SH-SY5Y (cell line): ENCODE measurements at regions not wholly inside any gene's neighbourhood (a gene's known extent, or its start where the extent isn't known, plus 50 kb on each side); places are given as distances from the start of the nearest gene placed in this dataset.
A peak's percentile ranks its signal among the peaks of the same experiment; 100 is the strongest.

Experiments used
- GATA2 ChIP-seq: IDR thresholded peaks from 2 replicates; pipeline ENCODE4 v1.6.1; 2011; ENCODE audit warnings: mild to moderate bottlenecking, low read depth, low read length
- GATA3 ChIP-seq: IDR thresholded peaks from 2 replicates; pipeline ENCODE4 v1.6.1; 2011; ENCODE audit warnings: low read depth, mild to moderate bottlenecking, low read length, moderate library complexity

- TF ChIP-seq GATA2: no peak
- TF ChIP-seq GATA3: 0 out of 2 replicates have a peak, but pooled peaks have one; percentile 53
Observed at GRCh38 chr1:106378261-106378660, 678.2 kb upstream of the PRMT6 start.
